K562 (cell line): ENCODE measurements at regions not wholly inside any gene's neighbourhood (a gene's known extent, or its start where the extent isn't known, plus 50 kb on each side); places are given as distances from the start of the nearest gene placed in this dataset.

Experiments
- ATAC-seq: fragments of 200-7000 bp; cut with Tn5 transposase; 3 replicates; pipeline ENCODE4 v1.9.1; 2020; ENCODE audit warnings: moderate library complexity
- BruUV-seq: library from RNA; stranded (reverse); fragments of 400-500 nt; replicated peaks from 2 replicates; lab custom pipeline; 2021; lab: Mats Ljungman, UMichigan
- CTCF ChIA-PET: fragments of 300-600 bp; formaldehyde crosslinking; extraction: SDS; loops from one replicate; lab custom pipeline; 2021; ENCODE audit warnings: low intra/inter-chr PET ratio; lab: Yijun Ruan, JAX
- POLR2A ChIA-PET: fragments of 300-600, 350-650 bp; sonication (Branson Sonifier 250); formaldehyde crosslinking; extraction: SDS; loops from one replicate; lab custom pipeline; 2021; ENCODE audit warnings: antibody characterized with exemption, inconsistent platforms; lab: Yijun Ruan, JAX
- DNase-seq, 4 experiments: peaks; one replicate each; pipeline versions ENCODE4 v3.0.0 to v3.0.0-alpha.2; 2011 to 2018; ENCODE audit warnings: low spot score in 3 of 4, mixed read lengths in 3 of 4; ENCODE audit errors: extremely low read depth in 1 of 4
- FAIRE-seq: peaks from 2 replicates; lab custom pipeline; 2011; peaks lifted over from hg19 to GRCh38; lab: Jason Lieb, UNC
- H2AFZ ChIP-seq: 2 replicates; pipeline ENCODE4 v1.6.0; 2011; ENCODE audit warnings: low read depth, low read length, control low read depth, inconsistent platforms
- H3K27ac ChIP-seq: fragments of 200-600 bp; 3 replicates; pipeline ENCODE4 v1.8.0; 2011; ENCODE audit warnings: low read depth, mild to moderate bottlenecking, control low read depth, inconsistent platforms, low read length, moderate library complexity, mixed read lengths; ENCODE audit errors: extremely low read depth
- H3K27me3 ChIP-seq, 2 experiments: fragments of 300-600 bp in 1 of 2; 2 replicates in 1 of 2; 3 replicates in 1 of 2; pipeline versions ENCODE4 v1.6.0 to v1.8.0; 2011; ENCODE audit warnings: inconsistent platforms in 2 of 2, low read length in 2 of 2, mild to moderate bottlenecking in 1 of 2, mixed read lengths in 1 of 2, moderate library complexity in 1 of 2; ENCODE audit not compliant: control insufficient read depth in 2 of 2, insufficient read depth in 2 of 2
- H3K36me3 ChIP-seq: fragments of 300-600 bp; 3 replicates; pipeline ENCODE4 v1.8.0; 2011; ENCODE audit warnings: mild to moderate bottlenecking, low read length, inconsistent platforms; ENCODE audit not compliant: control insufficient read depth, insufficient read depth
- H3K4me1 ChIP-seq, 2 experiments: fragments of 200-600 bp in 1 of 2; replicated peaks in 1 of 2; 2 replicates in 1 of 2; 3 replicates in 1 of 2; pipeline versions ENCODE4 v1.5.1 to v1.8.0; 2011; ENCODE audit warnings: inconsistent platforms in 2 of 2, low read length in 2 of 2, mild to moderate bottlenecking in 1 of 2, mixed read lengths in 1 of 2, moderate library complexity in 1 of 2; ENCODE audit not compliant: control insufficient read depth in 2 of 2, insufficient read depth in 2 of 2
- H3K4me2 ChIP-seq: 2 replicates; pipeline ENCODE4 v1.6.1; 2011; ENCODE audit warnings: low read length, control low read depth, inconsistent platforms, mixed read lengths; ENCODE audit not compliant: insufficient read depth
- H3K4me3 ChIP-seq: fragments of 200-600 bp; sonication (generic), shearing (Covaris generic); 2 replicates; pipeline ENCODE4 v1.5.1; 2016; ENCODE audit warnings: control low read depth, inconsistent platforms
- H3K79me2 ChIP-seq: fragments of 200-600 bp; 3 replicates; pipeline ENCODE4 v1.8.0; 2011; ENCODE audit warnings: low read length, inconsistent platforms; ENCODE audit not compliant: control insufficient read depth, insufficient read depth
- H3K9ac ChIP-seq, 2 experiments: 2 replicates each; pipeline versions ENCODE4 v1.6.0 to v1.6.1; 2011; ENCODE audit warnings: low read depth in 2 of 2, low read length in 2 of 2, control low read depth in 1 of 2, inconsistent platforms in 1 of 2, mild to moderate bottlenecking in 1 of 2, mixed read lengths in 1 of 2; ENCODE audit not compliant: insufficient read depth in 1 of 2
- H3K9me1 ChIP-seq: one replicate; pipeline ENCODE4 v1.6.0; 2011; ENCODE audit warnings: inconsistent platforms, mild to moderate bottlenecking, low read length, moderate library complexity; ENCODE audit not compliant: control insufficient read depth, insufficient read depth
- H3K9me3 ChIP-seq: replicated peaks from 2 replicates; pipeline ENCODE4 v1.5.1; 2011; ENCODE audit warnings: low read depth, low read length, inconsistent platforms; ENCODE audit not compliant: control insufficient read depth, insufficient read depth
- H4K20me1 ChIP-seq: replicated peaks from 2 replicates; pipeline ENCODE4 v1.6.1; 2011; ENCODE audit warnings: low read length, inconsistent platforms, mixed read lengths; ENCODE audit not compliant: control insufficient read depth, insufficient read depth
- CBFA2T2 ChIP-seq: fragments of 450-650 bp; conservative IDR thresholded peaks from 2 replicates; pipeline ENCODE4 v1.6.1; 2017; ENCODE audit warnings: mild to moderate bottlenecking
- EGR1 ChIP-seq: fragments of 450-650 bp; conservative IDR thresholded peaks from 2 replicates; pipeline ENCODE4 v1.6.1; 2017; ENCODE audit warnings: mild to moderate bottlenecking
- NFE2L1 ChIP-seq: fragments of 450-650 bp; IDR thresholded peaks from 2 replicates; pipeline ENCODE4 v1.6.1; 2016; ENCODE audit warnings: missing genetic modification characterization, low read depth, mild to moderate bottlenecking, missing compliant biosample characterization, moderate library complexity, borderline replicate concordance
- NR4A1 ChIP-seq, 2 experiments: fragments of 250-450 bp in 1 of 2; fragments of 450-650 bp in 1 of 2; sonication (Bioruptor Pico) in 1 of 2; IDR thresholded peaks; 2 replicates each; pipeline versions ENCODE4 v1.4.0 to v1.6.1; 2016 to 2020; ENCODE audit warnings: mild to moderate bottlenecking in 2 of 2, missing compliant biosample characterization in 1 of 2, missing genetic modification characterization in 1 of 2, moderate library complexity in 1 of 2
- RUNX1 ChIP-seq: sonication (generic); IDR thresholded peaks from 2 replicates; pipeline ENCODE4 v1.6.1; 2016; ENCODE audit warnings: antibody characterized with exemption, low read depth
- STAT5A ChIP-seq: IDR thresholded peaks from 2 replicates; pipeline ENCODE4 v1.6.1; 2012; ENCODE audit warnings: low read length, inconsistent platforms, borderline replicate concordance
- THAP7 ChIP-seq: fragments of 250-450 bp; sonication (Bioruptor Pico); IDR thresholded peaks from 2 replicates; pipeline ENCODE4 v1.5.0; 2021
- THRA ChIP-seq: fragments of 450-650 bp; IDR thresholded peaks from 2 replicates; pipeline ENCODE4 v1.6.1; 2017; ENCODE audit warnings: mild to moderate bottlenecking, moderate library complexity
- ZKSCAN1 ChIP-seq: fragments of 150-350 bp; IDR thresholded peaks from 2 replicates; pipeline ENCODE4 v1.6.1; 2016; ENCODE audit warnings: low read depth, low read length
- ZNF121 ChIP-seq: sonication (generic); formaldehyde crosslinking; conservative IDR thresholded peaks from 2 replicates; pipeline ENCODE4 v1.8.0; 2022; ENCODE audit warnings: missing genetic modification reagents
- ZNF263 ChIP-seq: sonication (generic); formaldehyde crosslinking; IDR thresholded peaks from 2 replicates; pipeline ENCODE4 v1.8.0; 2022; ENCODE audit warnings: mild to moderate bottlenecking, missing genetic modification reagents, borderline replicate concordance
- ZNF282 ChIP-seq: sonication (generic); formaldehyde crosslinking; IDR thresholded peaks from 2 replicates; pipeline ENCODE4 v1.8.1; 2023; ENCODE audit warnings: missing genetic modification reagents
- WGBS: fragments of 100-300 bp; shearing (Covaris generic); methylation state at CpG from one replicate; pipeline ENCODE4 v1.1.6; 2016; ENCODE audit warnings: low coverage, mixed read lengths; ENCODE audit not compliant: insufficient coverage; ENCODE audit errors: missing lambda C conversion rate; 5-methylcytosine and 5-hydroxymethylcytosine counted together
- in situ Hi-C: fragments of 300-500 bp; cut with MboI; formaldehyde crosslinking; loops from 4 replicates; pipeline ENCODE4 v1.15.0; 2018; ENCODE audit warnings: inconsistent platforms, mixed read lengths
- intact Hi-C: fragments of 100-400 bp; cut with micrococcal nuclease; formaldehyde crosslinking; loops from 2 replicates; pipeline ENCODE4 v1.14.2; 2022
- TF ChIP-seq, protein P1 (sequence below): sonication (generic); formaldehyde crosslinking; IDR thresholded peaks from 2 replicates; pipeline ENCODE4 v1.8.0; 2022; ENCODE audit warnings: missing genetic modification reagents, mild to moderate bottlenecking, borderline replicate concordance
- TF ChIP-seq, protein P2 (sequence below): sonication (generic); IDR thresholded peaks from 2 replicates; pipeline ENCODE4 v1.6.1; 2016

DNA sequence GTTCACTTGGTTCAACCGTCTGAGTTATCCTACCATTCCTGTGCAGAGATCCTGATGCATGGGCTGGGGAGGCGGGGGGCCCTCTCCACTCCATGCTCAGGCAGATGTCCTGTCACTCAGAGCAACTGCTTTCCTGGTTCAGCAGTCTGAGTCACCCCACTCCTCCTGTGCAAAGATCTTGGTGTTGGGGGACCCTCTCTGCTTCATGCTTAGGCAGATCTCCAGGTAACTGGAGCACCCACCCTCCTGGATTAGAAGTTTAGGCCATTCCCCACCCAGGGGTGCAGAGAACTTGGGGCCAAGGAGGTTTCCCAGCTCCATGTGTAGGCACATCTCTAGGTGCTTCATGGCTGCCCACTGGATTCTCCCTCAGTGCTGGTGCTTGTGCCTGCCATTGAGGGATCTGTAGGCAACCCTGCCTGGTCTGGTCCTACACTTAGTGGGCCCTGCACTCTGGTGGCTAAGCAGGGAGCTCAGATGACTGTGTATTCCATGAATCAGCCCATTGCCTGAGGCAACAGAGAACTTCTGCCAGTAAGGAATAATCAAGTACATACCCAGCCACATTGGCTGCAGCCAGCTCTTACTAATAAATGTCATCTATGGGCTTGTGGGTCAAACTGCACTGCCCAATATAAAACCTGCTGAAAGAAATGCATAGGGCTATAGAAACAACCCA, 465.4 kb upstream of the THBS1 start:
- no peaks in the 10 kb centered on the region for H3K9me1 ChIP-seq
- POLR2A ChIA-PET: no interaction called here
- H3K36me3 ChIP-seq: no peaks in the 10 kb centered on the region
- FAIRE-seq: no peak
- no TSS peak for BruUV-seq
- H3K4me3 ChIP-seq: no peak overlapping the region
- H3K27ac ChIP-seq: no peak overlapping the region
- TF ChIP-seq CBFA2T2 (no peak), THRA (no peak), STAT5A (no peak), ZNF121 (no peak), THAP7 (CRISPR knock-in tag) (no peak), RUNX1 (no peak), NFE2L1 (tag) (no peak), EGR1 (no peak), ZKSCAN1 (no peak), NR4A1 (CRISPR knock-in tag; IDR thresholded peaks at IDR 0.05) (no peak), NR4A1 (tag; IDR thresholded peaks at IDR 0.05) (no peak), ZNF263 (no peak), ZNF282 (CRISPR knock-in tag) (no peak)
- TF ChIP-seq, protein P1, sequence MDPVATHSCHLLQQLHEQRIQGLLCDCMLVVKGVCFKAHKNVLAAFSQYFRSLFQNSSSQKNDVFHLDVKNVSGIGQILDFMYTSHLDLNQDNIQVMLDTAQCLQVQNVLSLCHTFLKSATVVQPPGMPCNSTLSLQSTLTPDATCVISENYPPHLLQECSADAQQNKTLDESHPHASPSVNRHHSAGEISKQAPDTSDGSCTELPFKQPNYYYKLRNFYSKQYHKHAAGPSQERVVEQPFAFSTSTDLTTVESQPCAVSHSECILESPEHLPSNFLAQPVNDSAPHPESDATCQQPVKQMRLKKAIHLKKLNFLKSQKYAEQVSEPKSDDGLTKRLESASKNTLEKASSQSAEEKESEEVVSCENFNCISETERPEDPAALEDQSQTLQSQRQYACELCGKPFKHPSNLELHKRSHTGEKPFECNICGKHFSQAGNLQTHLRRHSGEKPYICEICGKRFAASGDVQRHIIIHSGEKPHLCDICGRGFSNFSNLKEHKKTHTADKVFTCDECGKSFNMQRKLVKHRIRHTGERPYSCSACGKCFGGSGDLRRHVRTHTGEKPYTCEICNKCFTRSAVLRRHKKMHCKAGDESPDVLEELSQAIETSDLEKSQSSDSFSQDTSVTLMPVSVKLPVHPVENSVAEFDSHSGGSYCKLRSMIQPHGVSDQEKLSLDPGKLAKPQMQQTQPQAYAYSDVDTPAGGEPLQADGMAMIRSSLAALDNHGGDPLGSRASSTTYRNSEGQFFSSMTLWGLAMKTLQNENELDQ (CRISPR knock-in tag): no peak
- TF ChIP-seq, protein P2, sequence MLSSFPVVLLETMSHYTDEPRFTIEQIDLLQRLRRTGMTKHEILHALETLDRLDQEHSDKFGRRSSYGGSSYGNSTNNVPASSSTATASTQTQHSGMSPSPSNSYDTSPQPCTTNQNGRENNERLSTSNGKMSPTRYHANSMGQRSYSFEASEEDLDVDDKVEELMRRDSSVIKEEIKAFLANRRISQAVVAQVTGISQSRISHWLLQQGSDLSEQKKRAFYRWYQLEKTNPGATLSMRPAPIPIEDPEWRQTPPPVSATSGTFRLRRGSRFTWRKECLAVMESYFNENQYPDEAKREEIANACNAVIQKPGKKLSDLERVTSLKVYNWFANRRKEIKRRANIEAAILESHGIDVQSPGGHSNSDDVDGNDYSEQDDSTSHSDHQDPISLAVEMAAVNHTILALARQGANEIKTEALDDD: no peak
- WGBS: 0% methylated on average over 2 of the region's 2 CpGs
- H3K79me2 ChIP-seq: no peaks in the 10 kb centered on the region
- no peaks in the 10 kb centered on the region; a peak in 1 of 5 replicates for H3K4me1 ChIP-seq
- DNase-seq: no peak
- no peaks in the 10 kb centered on the region for H3K9me3 ChIP-seq
- H4K20me1 ChIP-seq: no peaks in the 10 kb centered on the region
- intact Hi-C loops (no loop called here), in situ Hi-C loops (no loop called here)
- 0 out of 5 replicates have a peak, but pooled peaks cover 0 to 5% of the 10 kb centered on the region in 2 experiments for H3K27me3 ChIP-seq
- no peak overlapping the region for H3K4me2 ChIP-seq
- CTCF ChIA-PET: no interaction called here
- no peak for ATAC-seq
- H3K9ac ChIP-seq: no peak overlapping the region
- H2AFZ ChIP-seq: no peak overlapping the region
